ENCODE measurements at regions not wholly inside any gene's neighbourhood (a gene's known extent, or its start where the extent isn't known, plus 50 kb on each side); places are given as distances from the start of the nearest gene placed in this dataset.

GRCh38 chr3:72044231-72044855 is 259.4 kb upstream of the PROK2 start:
- TF ChIP-seq CTCF (conservative IDR thresholded peaks at IDR 0.05), result no peak
- no peak overlapping the region for H3K56ac ChIP-seq (ENCODE audit: insufficient read length, low read depth, low read length)
- H3K27ac Mint-ChIP-seq, result no peak overlapping the region; a peak in 1 of 7 replicates

More at GRCh38 chr3:72044231-72044855, 259.4 kb upstream of the PROK2 start:
- Histone ChIP-seq H4K20me1 (ENCODE audit: control insufficient read depth, insufficient read depth, insufficient read length) (no peaks in the 10 kb centered on the region), H3K4ac (ENCODE audit: low read depth, low read length) (no peak overlapping the region), H3K27me3 (ENCODE audit: insufficient read depth, low read length) (0 out of 2 replicates have a peak, but pooled peaks cover under 1% of the 10 kb centered on the region), H2BK120ac (ENCODE audit: low read depth, low read length, poor library complexity, severe bottlenecking) (no peak overlapping the region), H3K14ac (ENCODE audit: insufficient read depth, low read length) (no peak overlapping the region), H3K9ac (ENCODE audit: extremely low read depth, insufficient read length, low read length) (no peak overlapping the region), H3K23ac (ENCODE audit: insufficient read length, low read depth, low read length) (no peak overlapping the region), H3T11ph (ENCODE audit: low read length) (no peak overlapping the region), H3K27ac (ENCODE audit: insufficient read length, low read depth, low read length) (no peak overlapping the region), H2BK12ac (ENCODE audit: insufficient read length, low read depth, low read length) (no peak overlapping the region), H3K9me3 (ENCODE audit: control insufficient read depth, low read depth, low read length) (no peaks in the 10 kb centered on the region), H3K18ac (ENCODE audit: insufficient read length, low read depth, low read length) (no peak overlapping the region), H2BK5ac (ENCODE audit: insufficient read length, low read length) (no peak overlapping the region), H2AK5ac (ENCODE audit: insufficient read length, low read length) (no peak overlapping the region), H3K79me1 (ENCODE audit: insufficient read depth, low read depth, low read length, poor library complexity, severe bottlenecking) (no peaks in the 10 kb centered on the region), H4K5ac (ENCODE audit: insufficient read length, low read depth, low read length) (no peak overlapping the region), H3K4me1 (ENCODE audit: insufficient read depth, low read length) (no peaks in the 10 kb centered on the region), H3K23me2 (ENCODE audit: insufficient read length, low read depth, low read length, poor library complexity, severe bottlenecking) (no peaks in the 10 kb centered on the region), H2AFZ (ENCODE audit: low read length) (no peak overlapping the region), H4K8ac (replicated peaks; ENCODE audit: insufficient read length, low read depth, low read length) (no peak overlapping the region), H3K4me2 (ENCODE audit: insufficient read depth, insufficient read length, low read length) (no peak overlapping the region), H3K79me2 (ENCODE audit: insufficient read depth, low read length) (no peaks in the 10 kb centered on the region), H2BK15ac (ENCODE audit: low read depth, low read length) (no peak overlapping the region), H2BK20ac (ENCODE audit: low read depth, low read length, poor library complexity, severe bottlenecking) (no peak overlapping the region), H4K91ac (ENCODE audit: insufficient read length, low read depth, low read length) (no peak overlapping the region)
- WGBS (ENCODE audit: extremely low coverage, insufficient read length, low lambda C conversion rate), result no CpG with 5 or more reads among the region's 7 CpGs
- H3K4me1 Mint-ChIP-seq, result peaks cover 3 to 5% of the 10 kb centered on the region in 2 experiments; a peak in 2 of 4 replicates
- DNase-seq, result no peak
- H3K27me3 Mint-ChIP-seq (ENCODE audit: low read depth), result no peaks in the 10 kb centered on the region
- no peaks in the 10 kb centered on the region for H3K36me3 Mint-ChIP-seq (ENCODE audit: insufficient read depth in 1 of 3, low read depth in 3 of 3)
- H3K9me3 Mint-ChIP-seq, result no peaks in the 10 kb centered on the region
- H3K4me3 Mint-ChIP-seq, result no peak overlapping the region

Data from H9 (cell line).